NCI-H524 (cell line): ENCODE measurements at regions not wholly inside any gene's neighbourhood (a gene's known extent, or its start where the extent isn't known, plus 50 kb on each side); places are given as distances from the start of the nearest gene placed in this dataset.
A peak's percentile ranks its signal among the peaks of the same experiment; 100 is the strongest.

Source experiments
- DNase-seq, 2 experiments: peaks; one replicate each; lab custom pipeline; 2025; lab: John Stamatoyannopoulos, UW

DNA sequence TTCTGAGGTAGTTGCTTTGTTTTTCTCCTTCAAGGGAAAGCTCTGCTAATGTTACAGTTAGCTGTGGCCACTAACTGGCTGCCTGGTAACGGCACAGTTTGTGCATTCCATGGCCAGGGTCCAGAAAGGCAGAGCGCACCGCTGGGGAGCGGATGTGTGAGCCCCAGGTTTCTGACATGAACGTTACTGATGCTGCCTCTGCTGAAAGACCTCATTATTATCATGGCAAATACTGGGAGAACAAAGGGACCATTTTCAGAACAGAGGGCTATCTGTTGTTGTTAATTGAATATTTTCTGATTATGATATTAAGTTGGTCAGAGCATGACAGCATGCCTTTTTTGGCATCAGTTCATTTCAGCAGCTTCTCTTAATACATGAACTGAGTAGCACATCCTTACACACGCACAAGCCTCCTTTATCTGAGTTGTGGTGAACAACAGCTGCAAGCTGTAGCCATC is 134.1 kb downstream of the NUDT12 start:
- no peak for DNase-seq

DNA sequence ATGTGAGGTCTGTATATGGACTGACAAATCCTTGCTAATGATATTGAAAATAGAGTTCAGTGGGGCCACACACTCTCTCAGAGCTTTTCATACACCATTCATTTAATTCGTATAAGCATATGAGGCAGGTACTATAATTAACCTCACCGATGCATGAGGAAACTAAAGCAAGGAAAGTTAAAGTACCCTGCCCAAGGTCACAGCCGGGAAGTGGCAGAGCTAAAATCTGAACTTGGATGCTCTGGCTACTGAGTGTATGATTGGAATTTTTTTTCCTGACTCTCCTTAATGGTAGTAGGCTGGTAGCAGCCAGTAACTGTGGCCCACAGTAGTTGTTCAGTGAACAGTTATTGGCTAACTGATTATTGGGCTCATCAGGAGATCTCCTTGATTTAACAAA is 135.3 kb downstream of the NUDT12 start:
- no peak for DNase-seq

- DNase-seq = no peak
These were observed 136.7 kb downstream of the NUDT12 start for GRCh38 chr5:103425686-103426454.

GRCh38 chr5:103424453-103425205 is 138.0 kb downstream of the NUDT12 start:
- DNase-seq = no peak

GRCh38 chr5:103424026-103424425 is 138.6 kb downstream of the NUDT12 start:
- DNase-seq = no peak

- peak in 1 of 2 experiments; percentile 3 for DNase-seq
These were observed 139.8 kb downstream of the NUDT12 start for GRCh38 chr5:103422756-103423155.

DNA sequence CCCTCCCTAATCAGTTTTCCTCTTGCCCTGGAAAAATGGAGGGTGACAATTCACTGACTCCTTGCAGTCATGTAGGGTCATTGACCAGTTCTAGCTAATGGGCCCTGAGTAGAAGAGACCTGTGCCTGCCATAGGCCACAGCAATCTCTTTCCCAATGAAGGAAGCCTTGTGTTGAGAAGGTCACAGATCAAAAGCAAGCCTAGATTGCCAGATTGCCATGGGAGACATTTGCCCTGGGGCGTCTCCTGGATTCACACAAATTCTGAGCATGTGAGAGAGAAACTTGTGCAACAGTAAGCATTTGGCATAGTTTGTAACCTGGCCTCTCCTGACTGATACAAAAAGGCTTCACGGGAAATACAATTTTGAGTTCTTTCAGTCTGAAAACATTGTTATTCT is 148.0 kb downstream of the NUDT12 start:
- no peak for DNase-seq

- DNase-seq = no peak
These were observed 150.9 kb downstream of the NUDT12 start for GRCh38 chr5:103411711-103412110.

DNA sequence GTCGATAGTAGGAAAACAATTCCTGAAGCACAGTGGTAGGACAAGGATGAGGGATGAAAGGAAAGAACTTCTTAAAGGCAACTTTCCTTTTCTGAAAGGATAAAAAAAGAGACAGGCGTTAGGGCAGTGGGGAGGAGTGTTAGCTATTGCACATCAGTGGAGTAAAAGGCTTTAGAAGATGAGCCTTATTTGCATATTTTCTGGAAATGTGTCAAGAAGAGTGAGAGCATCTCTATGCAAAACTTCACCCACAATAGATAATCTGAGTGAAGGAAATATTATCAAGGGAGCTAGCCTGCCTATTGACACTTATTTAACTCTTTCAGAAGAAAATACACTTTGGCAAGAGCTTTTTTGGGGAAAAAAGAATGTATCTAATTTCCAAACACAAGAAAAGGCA is 151.6 kb downstream of the MACIR start:
- DNase-seq = no peak

- no peak for DNase-seq
These were observed 150.6 kb downstream of the MACIR start for GRCh38 chr5:103409013-103409670.

DNA sequence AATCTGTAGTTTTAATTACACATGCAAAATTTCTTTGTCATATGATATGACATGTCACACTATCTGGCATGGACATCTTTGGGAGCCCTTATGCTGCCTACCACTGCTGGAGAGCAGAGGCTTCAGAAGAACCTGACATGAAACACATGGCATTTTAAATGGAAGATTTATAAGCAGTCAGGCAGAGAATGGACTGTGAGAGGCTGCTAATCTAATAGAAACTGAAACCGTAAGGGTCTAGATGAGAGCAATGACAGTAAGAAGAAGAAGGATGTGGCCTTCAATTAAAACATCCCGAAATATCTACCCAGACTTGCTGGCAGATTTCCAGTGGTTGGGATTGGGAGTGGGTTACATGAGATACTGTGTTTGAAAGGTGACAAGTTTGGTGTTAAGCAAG is 149.8 kb downstream of the MACIR start:
- DNase-seq = peak; percentile 41 to 78

DNA sequence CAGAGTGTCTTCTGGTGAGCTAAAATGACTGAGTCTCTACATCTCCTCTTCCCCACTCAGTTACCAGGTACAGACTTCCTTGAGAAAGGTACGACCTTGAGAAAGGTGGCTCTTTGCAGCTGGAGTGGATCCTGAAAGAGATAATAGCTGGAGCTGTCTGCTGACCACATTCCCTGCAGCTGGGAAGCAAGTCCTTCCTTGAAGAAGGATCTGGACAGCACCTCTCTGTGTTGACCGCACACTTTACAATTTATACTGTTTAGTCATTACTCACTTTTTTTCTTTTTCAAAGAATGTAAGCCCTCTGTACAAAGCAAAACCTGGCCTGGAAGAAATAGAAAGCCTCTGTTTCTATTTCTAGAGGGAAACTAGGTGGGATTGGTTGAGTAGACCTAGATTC is 148.8 kb downstream of the MACIR start:
- no peak for DNase-seq

DNA sequence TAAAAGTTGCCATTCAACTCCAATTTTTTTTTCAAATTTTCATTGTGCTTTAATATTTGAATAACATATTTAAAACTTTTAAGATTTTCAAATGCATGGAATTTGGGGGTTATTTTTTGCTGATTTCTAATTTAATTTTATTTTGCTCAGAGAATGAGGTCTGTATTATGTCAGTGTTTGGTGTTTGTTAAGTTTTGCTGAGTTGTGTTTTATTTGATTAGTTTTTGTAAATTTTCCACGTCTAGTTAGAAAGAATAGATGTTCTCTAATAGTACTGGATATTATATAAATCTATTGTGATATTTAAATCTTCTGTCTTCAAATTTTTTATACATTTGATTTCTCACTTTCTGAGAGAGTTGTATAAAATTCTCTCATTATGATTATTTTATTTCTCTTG is 145.9 kb downstream of the MACIR start:
- DNase-seq = no peak

- DNase-seq = peak; percentile 83 to 91
These were observed 144.3 kb downstream of the MACIR start for GRCh38 chr5:103402851-103403250.

DNA sequence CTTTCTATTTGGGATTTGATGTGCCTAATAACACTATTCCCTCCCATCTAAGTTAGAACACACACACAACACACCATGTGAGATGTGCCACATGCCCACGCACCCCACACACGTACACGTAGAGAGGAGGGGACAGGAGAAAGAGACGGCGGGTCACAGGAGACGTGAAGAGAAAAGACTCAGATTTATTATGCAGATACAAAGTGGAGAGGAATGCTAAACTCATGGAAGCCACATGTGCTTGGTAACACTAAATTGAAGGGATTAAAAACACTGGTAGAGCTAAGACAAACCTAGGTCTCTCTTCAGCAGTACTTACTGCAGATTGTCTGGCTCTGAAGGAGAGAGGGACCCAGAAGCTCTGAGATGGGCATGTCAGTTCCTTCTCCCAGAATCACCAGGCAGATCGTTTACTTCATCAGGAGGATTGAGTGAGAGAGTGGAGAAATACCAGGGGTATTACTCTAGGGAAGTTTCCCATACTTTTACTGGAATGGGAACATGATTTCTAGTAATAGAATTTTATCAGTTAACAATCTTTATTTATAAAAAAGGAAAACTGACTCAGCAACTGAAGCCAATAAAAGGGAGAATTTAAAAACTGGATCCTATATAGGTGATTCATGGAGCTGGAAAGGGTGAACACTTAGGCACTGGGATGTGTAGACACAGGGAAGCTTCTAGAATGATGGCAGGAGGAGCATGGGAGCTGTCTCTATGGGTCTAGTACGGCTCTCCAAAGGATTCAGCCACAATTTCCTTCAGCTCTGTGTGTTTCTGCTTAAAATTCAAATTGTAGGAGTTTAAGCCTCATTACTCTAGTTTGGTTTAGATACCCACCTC is 139.4 kb downstream of the MACIR start:
- no peak for DNase-seq

GRCh38 chr5:103394676-103395075 is 136.1 kb downstream of the MACIR start:
- DNase-seq = no peak

DNA sequence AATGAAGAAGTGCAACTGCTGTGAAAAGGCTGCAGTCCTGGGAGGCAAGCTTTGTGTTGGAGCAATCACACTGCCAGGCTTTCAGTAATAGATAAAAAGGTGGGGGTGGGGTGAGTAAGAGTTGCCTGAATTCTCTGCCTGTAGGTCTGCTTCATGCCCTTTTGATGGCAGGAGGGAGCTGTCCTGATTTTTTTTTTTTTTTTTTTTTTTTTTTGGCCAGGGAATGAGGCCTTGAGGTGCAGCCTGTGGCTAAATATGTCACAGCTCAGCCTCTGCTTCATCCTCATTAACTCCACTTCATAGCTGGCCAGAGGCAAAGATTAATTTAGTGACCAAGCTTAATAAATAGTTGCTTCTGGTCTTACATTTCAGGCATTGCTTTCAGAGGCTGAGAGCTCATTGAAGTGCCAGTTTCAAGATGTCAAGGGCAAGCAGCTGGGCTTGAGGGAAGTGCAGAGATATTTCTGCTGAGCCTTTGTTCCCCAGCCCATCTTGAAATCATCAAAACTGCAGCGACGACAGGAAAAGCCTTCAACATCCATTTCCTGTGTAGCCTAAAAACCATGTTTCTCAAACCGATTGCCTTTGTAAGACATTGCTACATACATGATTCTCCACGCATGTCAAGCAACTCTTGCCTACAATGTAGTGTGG is 134.7 kb downstream of the MACIR start:
- DNase-seq = peak in 1 of 2 experiments; percentile 24

GRCh38 chr5:103391659-103392058 is 133.1 kb downstream of the MACIR start:
- no peak for DNase-seq

DNA sequence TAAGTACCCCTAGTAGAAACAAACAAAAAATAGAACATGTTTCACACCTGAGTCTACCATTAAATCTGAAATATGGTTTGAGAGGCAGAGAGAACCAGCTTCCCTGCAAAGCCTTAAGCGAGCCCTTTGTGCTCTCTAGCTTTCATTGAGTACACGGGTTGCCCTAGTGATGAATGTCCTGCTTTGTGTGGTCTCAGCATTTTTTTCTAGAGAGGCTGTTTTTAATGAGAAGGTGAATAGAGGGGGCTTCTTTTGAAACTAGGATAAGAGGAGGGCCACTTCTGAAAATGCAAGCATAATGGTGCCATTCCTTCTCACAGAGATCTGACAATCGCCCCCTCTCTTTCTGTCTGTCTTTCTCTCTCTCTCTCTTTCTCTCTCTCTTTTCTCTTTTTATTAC is 131.3 kb downstream of the MACIR start:
- DNase-seq = no peak

- DNase-seq = no peak
These were observed 130.8 kb downstream of the MACIR start for GRCh38 chr5:103389357-103389756.

- no peak for DNase-seq
These were observed 127.2 kb downstream of the MACIR start for GRCh38 chr5:103385722-103386121.
